Stimulated activated CD4-positive, alpha-beta T cell treated with anti-CD3 and anti-CD28 coated beads, Interleukin-2, amount 100 ng/mL, for 48 hours (primary cell): ENCODE measurements at regions not wholly inside any gene's neighbourhood (a gene's known extent, or its start where the extent isn't known, plus 50 kb on each side); places are given as distances from the start of the nearest gene placed in this dataset.
"Not testable (repeated sequence)": the region's sequence is repeated elsewhere in the genome, so short reads cannot be mapped to it uniquely, and the experiment has no call there.

ENCODE experiments used
- DNase-seq, 2 donors: peaks; one replicate each; pipeline ENCODE4 v3.0.0-alpha.2; 2020

DNA sequence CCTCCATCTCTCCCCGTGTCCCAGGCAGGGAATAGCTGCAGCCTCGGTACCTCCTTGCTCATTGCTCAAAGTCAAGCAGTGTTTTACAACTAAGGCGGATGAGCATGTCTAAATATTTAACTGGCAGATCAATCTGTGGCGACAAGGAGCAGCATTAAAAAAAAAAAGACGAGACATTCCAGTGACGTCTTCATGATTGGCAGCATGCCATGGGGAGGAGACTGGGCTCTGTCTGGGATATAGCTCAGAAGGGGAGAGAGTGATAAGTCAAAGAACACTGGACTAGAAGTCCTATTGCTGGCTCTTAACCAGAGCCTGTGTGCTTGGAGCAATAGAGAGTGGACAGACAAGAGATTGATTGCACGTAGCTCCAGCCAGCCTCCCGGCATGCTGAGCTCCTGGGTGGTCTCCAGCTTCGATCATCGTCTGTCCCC is 287.5 kb upstream of the PODXL start:
- no peak for DNase-seq

- no peak for DNase-seq
Observed at GRCh38 chr7:131839967-131840690, 283.7 kb upstream of the PODXL start.

- no peak for DNase-seq
Observed at GRCh38 chr7:131836733-131837132, 280.3 kb upstream of the PODXL start.

DNA sequence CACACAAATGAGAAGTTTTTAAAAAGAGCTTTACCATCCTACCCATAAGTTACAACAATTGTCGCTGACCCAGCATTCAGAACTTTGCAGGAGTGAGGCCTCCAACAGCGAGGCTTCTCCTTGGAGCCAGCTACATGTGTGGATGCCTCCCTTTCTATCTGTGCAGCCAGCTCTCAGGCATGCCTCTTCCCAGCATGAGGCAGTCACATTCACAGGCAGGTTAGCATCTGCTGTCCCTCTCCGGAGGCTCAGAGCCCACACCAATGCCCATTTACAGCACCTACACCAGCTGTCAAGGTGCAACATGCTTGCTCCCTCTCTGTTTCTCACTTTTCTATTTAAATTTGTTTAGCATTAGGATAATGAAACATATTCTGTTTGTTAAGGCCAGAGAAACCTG is 278.7 kb upstream of the PODXL start:
- no peak for DNase-seq

- no peak for DNase-seq
Observed at GRCh38 chr7:131830681-131831080, 274.3 kb upstream of the PODXL start.

GRCh38 chr7:131829947-131830558 is 273.6 kb upstream of the PODXL start:
- no peak for DNase-seq

GRCh38 chr7:131827421-131827820 is 271.0 kb upstream of the PODXL start:
- DNase-seq, result no peak

DNA sequence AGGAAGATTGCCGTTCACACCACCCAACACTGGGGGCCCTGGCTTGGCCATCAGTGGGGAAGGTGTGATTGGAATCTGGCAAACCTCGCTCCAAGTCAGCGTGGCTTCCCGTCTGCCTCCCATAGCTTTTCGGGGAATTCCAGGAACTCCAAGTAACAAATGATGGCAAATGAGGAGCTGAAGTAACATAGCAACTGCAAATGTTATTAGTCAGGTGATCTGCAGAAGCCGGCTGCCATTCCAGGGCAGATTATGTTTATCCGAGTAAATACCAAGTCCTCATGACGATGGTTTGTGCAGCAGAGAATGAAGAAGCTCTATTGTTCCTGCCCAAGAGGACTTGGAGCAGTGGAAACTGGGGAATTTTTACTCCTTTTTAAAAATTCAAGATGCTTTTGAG is 270.5 kb upstream of the PODXL start:
- no peak for DNase-seq

- not testable (repeated sequence) for DNase-seq
Observed at GRCh38 chr7:131823961-131824440, 267.6 kb upstream of the PODXL start.

GRCh38 chr7:131819891-131820290 is 263.5 kb upstream of the PODXL start:
- DNase-seq, result no peak

- DNase-seq, result no peak
Observed at GRCh38 chr7:131816391-131817007, 260.1 kb upstream of the PODXL start.

DNA sequence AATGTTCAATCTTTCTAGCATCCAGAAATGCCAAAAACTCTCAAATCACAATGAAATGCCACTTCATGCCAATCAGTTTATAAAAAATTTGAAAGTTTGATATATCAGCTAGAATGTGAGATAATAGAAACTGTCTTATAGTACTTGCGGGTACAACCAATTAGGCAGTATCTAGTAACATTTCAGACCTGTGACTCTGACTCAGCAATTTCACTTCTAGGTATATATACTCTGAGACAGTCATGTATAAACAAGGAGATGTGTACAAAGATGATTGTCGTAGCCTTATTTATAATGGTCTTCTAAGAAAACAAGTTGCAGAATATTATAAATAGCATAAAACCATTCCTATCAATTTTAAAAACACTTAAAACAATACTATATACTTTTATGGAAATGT is 252.3 kb upstream of the PODXL start:
- no peak for DNase-seq

- not testable (repeated sequence) for DNase-seq
Observed at GRCh38 chr7:131808156-131808555, 251.7 kb upstream of the PODXL start.

GRCh38 chr7:131803816-131804215 is 247.4 kb upstream of the PODXL start:
- DNase-seq, result no peak

DNA sequence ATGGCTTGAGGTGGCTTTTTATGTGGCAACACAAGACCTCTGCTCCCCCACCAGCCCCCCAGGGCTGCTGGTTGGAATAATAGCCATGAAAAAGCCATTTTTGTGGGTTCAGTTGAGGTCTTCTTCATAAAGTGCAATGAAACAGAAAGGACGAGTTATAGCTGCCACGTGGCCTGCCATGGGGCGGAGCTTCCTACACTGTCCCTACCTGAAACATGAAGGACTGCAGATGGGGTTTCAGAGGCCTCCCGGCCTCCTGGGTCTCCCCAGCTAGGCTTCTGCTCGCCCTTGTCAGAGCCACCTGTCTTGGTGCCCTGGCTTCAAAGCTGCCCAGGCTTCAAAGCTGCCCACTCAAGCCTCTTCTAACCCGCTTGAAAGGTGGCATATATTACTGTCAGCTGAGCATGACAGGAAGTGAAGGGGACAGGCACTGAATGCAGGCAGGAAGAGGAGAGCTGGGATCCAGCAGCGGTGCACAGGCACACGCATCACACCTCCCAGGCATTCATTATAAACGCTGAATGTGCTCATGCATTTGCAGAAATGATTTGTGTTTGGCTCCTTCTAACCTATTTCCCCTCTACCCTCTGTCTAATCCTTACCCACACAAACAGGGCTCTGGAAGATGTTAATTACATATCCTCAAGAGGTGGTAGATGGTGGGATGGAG is 245.9 kb upstream of the PODXL start:
- no peak for DNase-seq

GRCh38 chr7:131800531-131800930 is 244.1 kb upstream of the PODXL start:
- no peak for DNase-seq

DNA sequence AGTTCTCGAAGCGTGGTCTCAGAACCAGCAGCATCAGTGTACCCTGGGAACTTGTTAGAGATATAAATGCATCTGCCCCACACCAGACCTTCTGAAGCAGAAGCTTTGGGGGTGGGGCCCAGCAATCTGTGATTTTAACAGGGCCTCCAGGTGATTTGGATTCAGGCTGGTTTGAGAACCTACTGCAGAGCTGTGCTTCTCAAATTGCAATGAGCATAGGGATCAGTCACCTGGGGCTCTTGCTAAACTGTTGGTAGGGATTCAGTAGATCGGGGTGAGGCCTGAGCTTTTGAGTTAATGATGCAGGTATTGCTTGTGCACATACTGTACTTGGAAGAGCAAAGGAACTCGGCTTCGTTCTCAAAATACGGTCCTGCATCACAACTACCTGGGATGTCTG is 243.6 kb upstream of the PODXL start:
- no peak for DNase-seq

DNA sequence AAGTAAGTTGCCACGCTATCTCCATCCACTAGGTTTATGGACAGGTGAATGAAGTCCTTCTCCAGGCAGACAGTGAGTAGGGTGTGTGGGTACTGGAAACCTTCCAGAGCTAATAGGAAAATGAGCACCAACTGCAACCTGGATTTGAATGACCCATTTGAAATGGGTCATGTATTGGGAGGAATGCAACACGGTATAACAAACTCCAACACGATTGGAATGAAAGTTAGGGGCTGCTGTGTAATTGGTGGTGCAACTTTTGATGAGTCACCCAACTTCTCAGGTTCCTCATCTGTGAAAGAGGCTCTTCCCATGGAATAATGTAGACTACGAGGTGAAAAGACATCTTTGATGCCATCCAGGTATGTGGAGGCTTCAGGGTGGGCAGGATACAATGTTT is 241.4 kb upstream of the PODXL start:
- no peak for DNase-seq

DNA sequence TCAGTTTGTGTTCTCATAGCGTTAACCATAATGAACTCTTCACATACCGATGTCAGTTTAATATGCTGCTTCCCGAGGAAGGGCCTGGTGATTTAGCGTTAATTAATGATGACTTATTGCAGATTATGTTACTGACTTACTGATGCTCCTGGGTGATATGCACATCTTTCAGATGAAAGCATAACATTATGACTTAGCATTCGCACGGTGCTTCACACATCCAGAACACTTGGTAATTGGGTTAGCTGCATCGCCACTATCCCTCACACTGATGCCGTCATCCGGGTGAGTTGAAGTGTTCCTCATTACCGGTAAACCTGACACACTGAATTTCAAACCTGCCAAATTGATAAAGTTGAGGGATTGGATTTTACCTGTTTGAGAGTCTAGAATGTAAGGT is 239.0 kb upstream of the PODXL start:
- DNase-seq, result no peak

DNA sequence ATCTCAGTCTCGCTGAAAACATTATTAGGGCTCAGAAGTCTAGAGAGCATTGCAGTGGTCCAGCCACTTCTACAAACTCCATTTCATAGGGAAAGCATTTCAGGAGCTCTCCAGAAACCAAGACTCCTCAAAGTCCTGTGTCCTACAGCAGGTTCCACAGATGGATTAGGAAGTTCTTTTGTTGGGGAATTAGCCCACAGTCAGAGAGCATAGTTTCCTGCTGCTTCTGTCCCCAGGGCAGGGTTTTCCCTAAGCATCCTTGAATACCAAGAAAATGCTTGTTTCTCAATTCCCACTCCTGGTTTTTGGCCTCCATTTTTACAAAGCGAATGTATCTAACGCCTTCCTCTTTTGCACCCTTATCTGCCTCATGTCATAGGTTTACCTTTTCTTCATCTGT is 235.9 kb upstream of the PODXL start:
- no peak for DNase-seq

- DNase-seq, result no peak
Observed at GRCh38 chr7:131787101-131787500, 230.7 kb upstream of the PODXL start.

GRCh38 chr7:131786204-131786603 is 229.8 kb upstream of the PODXL start:
- no peak for DNase-seq

GRCh38 chr7:131778601-131779000 is 222.2 kb upstream of the PODXL start:
- no peak for DNase-seq
